HepG2 (cell line): ENCODE measurements at regions not wholly inside any gene's neighbourhood (a gene's known extent, or its start where the extent isn't known, plus 50 kb on each side); places are given as distances from the start of the nearest gene placed in this dataset.

Experiments used
- ATAC-seq: fragments of 200-7000 bp; cut with Tn5 transposase; 3 replicates; pipeline ENCODE4 v1.9.1; 2020; ENCODE audit warnings: mild to moderate bottlenecking, moderate library complexity
- BruUV-seq: library from RNA; stranded (reverse); fragments of 400-500 nt; replicated peaks from 2 replicates; lab custom pipeline; 2021; lab: Mats Ljungman, UMichigan
- CTCF ChIA-PET: fragments of 300-600 bp; formaldehyde crosslinking; extraction: SDS; loops from one replicate; lab custom pipeline; 2021; ENCODE audit warnings: low total read pairs, inconsistent platforms, low intra/inter-chr PET ratio; lab: Yijun Ruan, JAX
- POLR2A ChIA-PET: fragments of 350-600 bp; sonication (Branson Sonifier 250); formaldehyde crosslinking; loops from one replicate; lab custom pipeline; 2020; ENCODE audit warnings: antibody characterized with exemption, inconsistent platforms; lab: Yijun Ruan, JAX
- DNase-seq: peaks from one replicate; pipeline ENCODE4 v3.0.0-alpha.2; 2015; ENCODE audit warnings: low spot score
- FAIRE-seq: peaks from 3 replicates; lab custom pipeline; 2011; peaks lifted over from hg19 to GRCh38; lab: Jason Lieb, UNC
- H2AFZ ChIP-seq: one replicate; pipeline ENCODE4 v1.6.1; 2011; ENCODE audit warnings: low read length, inconsistent platforms
- H3K27ac ChIP-seq: fragments of 300-600 bp; 3 replicates; pipeline ENCODE4 v1.8.0; 2011; ENCODE audit warnings: mixed run types, mild to moderate bottlenecking, mixed read lengths, low read length, inconsistent platforms; ENCODE audit not compliant: insufficient read depth; ENCODE audit errors: extremely low read length
- H3K27me3 ChIP-seq, 2 experiments: fragments of 200-600 bp in 1 of 2; 2 replicates in 1 of 2; 3 replicates in 1 of 2; pipeline versions ENCODE4 v1.6.0 to v1.8.0; 2011; ENCODE audit warnings: low read length in 2 of 2, mild to moderate bottlenecking in 2 of 2, moderate library complexity in 2 of 2, inconsistent platforms in 1 of 2; ENCODE audit not compliant: insufficient read depth in 2 of 2, control insufficient read depth in 1 of 2
- H3K36me3 ChIP-seq, 2 experiments: fragments of 200-600 bp in 1 of 2; replicated peaks in 1 of 2; 2 replicates in 1 of 2; 3 replicates in 1 of 2; pipeline versions ENCODE4 v1.5.1 to v1.8.0; 2011; ENCODE audit warnings: low read length in 2 of 2, inconsistent platforms in 1 of 2; ENCODE audit not compliant: insufficient read depth in 2 of 2, control insufficient read depth in 1 of 2
- H3K4me1 ChIP-seq: 2 replicates; pipeline ENCODE4 v1.5.1; 2012; ENCODE audit warnings: low read length, inconsistent platforms; ENCODE audit not compliant: insufficient read depth
- H3K4me2 ChIP-seq: 2 replicates; pipeline ENCODE4 v1.6.0; 2011; ENCODE audit warnings: low read depth, low read length, inconsistent platforms
- H3K4me3 ChIP-seq, 3 experiments: fragments of 200-600 bp in 1 of 3; sonication (generic), shearing (Covaris generic) in 1 of 3; replicated peaks in 1 of 3; 2 replicates each; pipeline ENCODE4 v1.5.1; 2011 to 2016; ENCODE audit warnings: low read length in 3 of 3, inconsistent platforms in 2 of 3, low read depth in 2 of 3, mild to moderate bottlenecking in 2 of 3, control low read depth in 1 of 3, mixed read lengths in 1 of 3; ENCODE audit not compliant: insufficient read depth in 1 of 3
- H3K79me2 ChIP-seq: one replicate; pipeline ENCODE4 v1.6.1; 2011; ENCODE audit warnings: low read length, inconsistent platforms; ENCODE audit not compliant: insufficient read depth
- H3K9ac ChIP-seq: 2 replicates; pipeline ENCODE4 v1.6.0; 2011; ENCODE audit warnings: mild to moderate bottlenecking, low read depth, low read length, inconsistent platforms; ENCODE audit not compliant: insufficient read depth
- H3K9me3 ChIP-seq: 2 replicates; pipeline ENCODE4 v1.5.1; 2012; ENCODE audit warnings: mild to moderate bottlenecking, low read length
- H4K20me1 ChIP-seq: 2 replicates; pipeline ENCODE4 v1.6.0; 2011; ENCODE audit warnings: inconsistent platforms, mild to moderate bottlenecking, low read length, moderate library complexity; ENCODE audit not compliant: insufficient read depth
- CENPX ChIP-seq: sonication (generic); formaldehyde crosslinking; IDR thresholded peaks from 2 replicates; pipeline ENCODE4 v1.9.0; 2021; ENCODE audit warnings: mild to moderate bottlenecking, missing genetic modification reagents, moderate library complexity
- FOSL2 ChIP-seq: sonication (generic); formaldehyde crosslinking; IDR thresholded peaks from 2 replicates; pipeline ENCODE4 v1.4.0; 2020; ENCODE audit warnings: missing genetic modification reagents
- HDAC1 ChIP-seq: sonication (generic); formaldehyde crosslinking; IDR thresholded peaks from 2 replicates; pipeline ENCODE4 v1.5.1; 2020; ENCODE audit warnings: mild to moderate bottlenecking, missing genetic modification reagents
- MAFF ChIP-seq: IDR thresholded peaks from 2 replicates; pipeline ENCODE4 v1.6.1; 2011; ENCODE audit warnings: low read depth, low read length, improper control_type of control experiment
- MAFK ChIP-seq, 2 experiments: IDR thresholded peaks in 1 of 2; conservative IDR thresholded peaks in 1 of 2; 2 replicates each; pipeline ENCODE4 v1.6.1; 2011; ENCODE audit warnings: improper control_type of control experiment in 2 of 2, low read length in 2 of 2
- RFX5 ChIP-seq: IDR thresholded peaks from 2 replicates; pipeline ENCODE4 v1.6.1; 2011; ENCODE audit warnings: low read depth, low read length, improper control_type of control experiment
- ZBTB1 ChIP-seq: sonication (generic); formaldehyde crosslinking; IDR thresholded peaks from 2 replicates; pipeline ENCODE4 v1.4.0; 2020; ENCODE audit warnings: missing genetic modification reagents, borderline replicate concordance
- ZFP36L1 ChIP-seq: sonication (generic); formaldehyde crosslinking; IDR thresholded peaks from 2 replicates; pipeline ENCODE4 v1.8.0; 2022; ENCODE audit warnings: mild to moderate bottlenecking, missing genetic modification reagents, moderate library complexity
- ZNF160 ChIP-seq: sonication (generic); formaldehyde crosslinking; IDR thresholded peaks from 2 replicates; pipeline ENCODE4 v1.8.0; 2022; ENCODE audit warnings: mild to moderate bottlenecking, inconsistent platforms, missing genetic modification reagents
- ZNF230 ChIP-seq: sonication (generic); formaldehyde crosslinking; IDR thresholded peaks from 2 replicates; pipeline ENCODE4 v1.4.0; 2020; ENCODE audit warnings: mild to moderate bottlenecking, missing genetic modification reagents
- ZNF329 ChIP-seq: sonication (generic); formaldehyde crosslinking; IDR thresholded peaks from 2 replicates; pipeline ENCODE4 v1.9.0; 2021; ENCODE audit warnings: low read depth, mild to moderate bottlenecking, missing genetic modification reagents
- ZNF343 ChIP-seq: sonication (generic); formaldehyde crosslinking; IDR thresholded peaks from 2 replicates; pipeline ENCODE4 v1.4.0; 2020; ENCODE audit warnings: mild to moderate bottlenecking, missing genetic modification reagents
- ZNF672 ChIP-seq: sonication (generic); formaldehyde crosslinking; IDR thresholded peaks from 2 replicates; pipeline ENCODE4 v1.8.1; 2022; ENCODE audit warnings: missing genetic modification reagents
- ZNF878 ChIP-seq: sonication (generic); formaldehyde crosslinking; IDR thresholded peaks from 2 replicates; pipeline ENCODE4 v1.8.1; 2023; ENCODE audit warnings: mild to moderate bottlenecking, missing genetic modification reagents, moderate library complexity
- ZNF883 ChIP-seq: sonication (generic); formaldehyde crosslinking; IDR thresholded peaks from 2 replicates; pipeline ENCODE4 v1.5.1; 2020; ENCODE audit warnings: mild to moderate bottlenecking, missing genetic modification reagents; ENCODE audit errors: not compliant biosample characterization
- WGBS: methylation state at CpG from one replicate; pipeline ENCODE4 v1.1.6; 2017; ENCODE audit warnings: low lambda C conversion rate; 5-methylcytosine and 5-hydroxymethylcytosine counted together
- in situ Hi-C: cut with HindIII; loops from 2 replicates; pipeline ENCODE4 v1.10.0; 2017; ENCODE audit warnings: low pct_unique_long_range_greater_than_20kb; ENCODE audit not compliant: extremely low pct_ligation_motif_present
- intact Hi-C: fragments of 100-400 bp; cut with micrococcal nuclease; formaldehyde crosslinking; loops from one replicate; pipeline ENCODE4 v1.10.0; 2022; ENCODE audit not compliant: unreplicated experiment
- TF ChIP-seq, protein P1 (sequence below): sonication (generic); formaldehyde crosslinking; IDR thresholded peaks from 2 replicates; pipeline ENCODE4 v1.9.0; 2021; ENCODE audit warnings: missing genetic modification reagents, mild to moderate bottlenecking, borderline replicate concordance
- TF ChIP-seq, protein P2 (sequence below): sonication (generic); formaldehyde crosslinking; IDR thresholded peaks from 2 replicates; pipeline ENCODE4 v1.5.1; 2020; ENCODE audit warnings: missing genetic modification reagents, mild to moderate bottlenecking, borderline replicate concordance
- TF ChIP-seq, protein P3 (sequence below): sonication (generic); formaldehyde crosslinking; IDR thresholded peaks from 2 replicates; pipeline ENCODE4 v1.4.0; 2020; ENCODE audit warnings: missing genetic modification reagents

DNA sequence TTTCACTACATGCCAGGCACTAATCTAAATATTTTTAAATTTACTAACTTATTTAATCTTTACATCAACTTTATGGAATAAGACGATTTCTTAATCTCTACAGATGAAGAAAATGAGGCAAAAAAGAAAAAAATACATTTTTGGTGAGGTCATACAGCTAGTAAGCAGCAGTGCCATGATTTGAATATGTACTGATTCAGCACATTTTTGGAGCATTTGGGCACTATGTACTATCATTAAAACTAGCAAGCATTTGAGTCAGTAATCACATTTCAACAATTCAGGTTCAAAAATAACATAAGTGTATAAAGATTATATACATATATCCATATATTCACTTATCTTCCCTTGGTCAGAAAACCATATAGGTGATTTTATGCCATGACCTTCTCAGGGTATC, 124.4 kb upstream of the TMTC1 start:
- Histone ChIP-seq H3K4me1 (no peaks in the 10 kb centered on the region), H3K4me3 (no peak overlapping the region), H4K20me1 (no peaks in the 10 kb centered on the region), H3K36me3 (no peaks in the 10 kb centered on the region), H3K9ac (no peak overlapping the region), H3K27ac (no peak overlapping the region), H3K4me2 (no peak overlapping the region), H3K27me3 (no peaks in the 10 kb centered on the region), H3K79me2 (no peaks in the 10 kb centered on the region), H2AFZ (no peak overlapping the region), H3K9me3 (peaks cover 11% of the 10 kb centered on the region; the same call in 1 of the 2 replicates)
- ChIA-PET POLR2A (no interaction called here), CTCF (no interaction called here)
- 2% methylated on average over 1 of the region's 1 CpG for WGBS
- ATAC-seq (no peak), FAIRE-seq (no peak), DNase-seq (no peak)
- no TSS peak for BruUV-seq
- intact Hi-C loops (no loop called here), in situ Hi-C loops (no loop called here)
- TF ChIP-seq, protein P1, sequence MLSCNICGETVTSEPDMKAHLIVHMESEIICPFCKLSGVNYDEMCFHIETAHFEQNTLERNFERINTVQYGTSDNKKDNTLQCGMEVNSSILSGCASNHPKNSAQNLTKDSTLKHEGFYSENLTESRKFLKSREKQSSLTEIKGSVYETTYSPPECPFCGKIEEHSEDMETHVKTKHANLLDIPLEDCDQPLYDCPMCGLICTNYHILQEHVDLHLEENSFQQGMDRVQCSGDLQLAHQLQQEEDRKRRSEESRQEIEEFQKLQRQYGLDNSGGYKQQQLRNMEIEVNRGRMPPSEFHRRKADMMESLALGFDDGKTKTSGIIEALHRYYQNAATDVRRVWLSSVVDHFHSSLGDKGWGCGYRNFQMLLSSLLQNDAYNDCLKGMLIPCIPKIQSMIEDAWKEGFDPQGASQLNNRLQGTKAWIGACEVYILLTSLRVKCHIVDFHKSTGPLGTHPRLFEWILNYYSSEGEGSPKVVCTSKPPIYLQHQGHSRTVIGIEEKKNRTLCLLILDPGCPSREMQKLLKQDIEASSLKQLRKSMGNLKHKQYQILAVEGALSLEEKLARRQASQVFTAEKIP (CRISPR knock-in tag) = no peak
- TF ChIP-seq ZBTB1 (CRISPR knock-in tag) = no peak
- TF ChIP-seq ZNF672 (CRISPR knock-in tag) = no peak
- no peak for TF ChIP-seq RFX5
- no peak for TF ChIP-seq ZFP36L1 (CRISPR knock-in tag)
- no peak for TF ChIP-seq ZNF230 (CRISPR knock-in tag)
- TF ChIP-seq MAFK (conservative IDR thresholded peaks at IDR 0.05 in 1 of 2, IDR thresholded peaks at IDR 0.05 in 1 of 2; ENCODE audit: low read length in 2 of 2) = peak; percentile 57 to 78
- TF ChIP-seq ZNF160 (CRISPR knock-in tag) = no peak
- TF ChIP-seq, protein P2, sequence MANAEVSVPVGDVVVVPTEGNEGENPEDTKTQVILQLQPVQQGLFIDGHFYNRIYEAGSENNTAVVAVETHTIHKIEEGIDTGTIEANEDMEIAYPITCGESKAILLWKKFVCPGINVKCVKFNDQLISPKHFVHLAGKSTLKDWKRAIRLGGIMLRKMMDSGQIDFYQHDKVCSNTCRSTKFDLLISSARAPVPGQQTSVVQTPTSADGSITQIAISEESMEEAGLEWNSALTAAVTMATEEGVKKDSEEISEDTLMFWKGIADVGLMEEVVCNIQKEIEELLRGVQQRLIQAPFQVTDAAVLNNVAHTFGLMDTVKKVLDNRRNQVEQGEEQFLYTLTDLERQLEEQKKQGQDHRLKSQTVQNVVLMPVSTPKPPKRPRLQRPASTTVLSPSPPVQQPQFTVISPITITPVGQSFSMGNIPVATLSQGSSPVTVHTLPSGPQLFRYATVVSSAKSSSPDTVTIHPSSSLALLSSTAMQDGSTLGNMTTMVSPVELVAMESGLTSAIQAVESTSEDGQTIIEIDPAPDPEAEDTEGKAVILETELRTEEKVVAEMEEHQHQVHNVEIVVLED (CRISPR knock-in tag) = no peak
- no peak for TF ChIP-seq ZNF878
- no peak for TF ChIP-seq ZNF329
- no peak for TF ChIP-seq CENPX
- no peak for TF ChIP-seq ZNF883 (CRISPR knock-in tag)
- no peak for TF ChIP-seq HDAC1 (CRISPR knock-in tag)
- no peak for TF ChIP-seq ZNF343
- TF ChIP-seq MAFF = peak; percentile 52
- TF ChIP-seq, protein P3, sequence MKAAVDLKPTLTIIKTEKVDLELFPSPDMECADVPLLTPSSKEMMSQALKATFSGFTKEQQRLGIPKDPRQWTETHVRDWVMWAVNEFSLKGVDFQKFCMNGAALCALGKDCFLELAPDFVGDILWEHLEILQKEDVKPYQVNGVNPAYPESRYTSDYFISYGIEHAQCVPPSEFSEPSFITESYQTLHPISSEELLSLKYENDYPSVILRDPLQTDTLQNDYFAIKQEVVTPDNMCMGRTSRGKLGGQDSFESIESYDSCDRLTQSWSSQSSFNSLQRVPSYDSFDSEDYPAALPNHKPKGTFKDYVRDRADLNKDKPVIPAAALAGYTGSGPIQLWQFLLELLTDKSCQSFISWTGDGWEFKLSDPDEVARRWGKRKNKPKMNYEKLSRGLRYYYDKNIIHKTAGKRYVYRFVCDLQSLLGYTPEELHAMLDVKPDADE (CRISPR knock-in tag) = no peak
- TF ChIP-seq FOSL2 (CRISPR knock-in tag) = no peak
